Vagina (tissue), 2 donors: ENCODE measurements at regions not wholly inside any gene's neighbourhood (a gene's known extent, or its start where the extent isn't known, plus 50 kb on each side); places are given as distances from the start of the nearest gene placed in this dataset.

Experiments
- DNase-seq, 2 donors: peaks; one replicate each; pipeline ENCODE4 v3.0.0-alpha.2; 2017; ENCODE audit errors: extremely low spot score in 2 of 2
- H3K27ac ChIP-seq: fragments of 200-600 bp; sonication (generic); one replicate; pipeline ENCODE4 v1.5.1; 2019
- H3K27me3 ChIP-seq: fragments of 200-600 bp; sonication (generic); one replicate; pipeline ENCODE4 v1.5.1; 2019
- H3K36me3 ChIP-seq, 2 donors: fragments of 200-600 bp; sonication (generic); one replicate each; pipeline ENCODE4 v1.5.1; 2017 to 2019
- H3K4me1 ChIP-seq: fragments of 200-600 bp; sonication (generic); one replicate; pipeline ENCODE4 v1.5.1; 2019
- H3K4me3 ChIP-seq, 2 donors: fragments of 200-600 bp; sonication (generic); 1 replicate in 1 of 2; 2 replicates in 1 of 2; pipeline ENCODE4 v1.5.1; 2016 to 2019
- H3K9me3 ChIP-seq: fragments of 200-600 bp; sonication (generic); one replicate; pipeline ENCODE4 v1.5.1; 2019
- CTCF ChIP-seq, 3 experiments: fragments of 450-650 bp in 2 of 3; fragments of 200-600 bp in 1 of 3; sonication (generic) in 1 of 3; IDR thresholded peaks; one replicate each; pipeline ENCODE4 v1.5.1; 2017 to 2019; ENCODE audit warnings: antibody characterized with exemption in 3 of 3, mild to moderate bottlenecking in 2 of 3, moderate library complexity in 2 of 3
- POLR2A ChIP-seq, 2 donors: fragments of 450-650 bp; IDR thresholded peaks; one replicate each; pipeline ENCODE4 v1.6.1; 2017; ENCODE audit warnings: antibody characterized with exemption in 2 of 2, mild to moderate bottlenecking in 2 of 2, moderate library complexity in 2 of 2
- POLR2AphosphoS5 ChIP-seq, 2 donors: sonication (generic); formaldehyde crosslinking; IDR thresholded peaks; one replicate each; pipeline ENCODE4 v1.9.0; 2017; ENCODE audit warnings: antibody characterized with exemption in 2 of 2, mild to moderate bottlenecking in 2 of 2, low read depth in 1 of 2; ENCODE audit not compliant: insufficient read depth in 1 of 2
- intact Hi-C: fragments of 100-400 bp; cut with DNase I; formaldehyde crosslinking; loops from one replicate; pipeline ENCODE4 v1.15.1; 2023

- H3K27me3 ChIP-seq: no peaks in the 10 kb centered on the region
- no peak overlapping the region for H3K4me3 ChIP-seq
- H3K4me1 ChIP-seq: peaks cover 14% of the 10 kb centered on the region
- no peaks in the 10 kb centered on the region for H3K9me3 ChIP-seq
- H3K36me3 ChIP-seq: no peaks in the 10 kb centered on the region
- TF ChIP-seq POLR2AphosphoS5 (IDR thresholded peaks at IDR 0.05; ENCODE audit: insufficient read depth in 1 of 2, low read depth in 1 of 2): peak in 1 of 2 donors; percentile 18
- TF ChIP-seq POLR2A (IDR thresholded peaks at IDR 0.05): no peak
- peak overlapping the region; percentile 81 for H3K27ac ChIP-seq
- DNase-seq: no peak
- intact Hi-C loops: no loop called here
Measured at GRCh38 chr19:33904681-33905080, 108.0 kb downstream of the KCTD15 start.

DNA sequence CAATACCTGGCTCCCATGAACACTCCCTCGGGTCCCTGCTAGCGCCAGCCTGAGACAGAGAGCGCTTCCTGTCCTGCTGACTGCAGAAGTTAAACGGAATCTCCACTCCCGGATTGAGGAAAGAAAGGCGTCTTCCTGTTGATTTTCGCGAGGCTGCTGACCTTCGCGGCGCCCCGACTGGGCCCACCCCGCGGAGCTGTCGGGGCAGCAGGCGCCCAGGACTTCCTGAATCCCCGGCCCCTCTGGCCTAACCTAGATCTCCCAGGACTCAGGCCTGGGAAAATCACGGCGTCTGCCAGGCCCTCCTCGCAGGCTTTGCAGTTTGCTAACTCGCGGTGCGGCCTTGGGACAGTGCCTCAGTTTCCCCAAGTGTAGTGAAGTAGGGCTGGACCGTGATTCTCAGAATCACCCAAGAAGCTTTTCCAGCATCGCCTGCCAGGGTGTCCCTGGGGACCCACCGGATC, 108.8 kb downstream of the KCTD15 start:
- TF ChIP-seq POLR2AphosphoS5 (IDR thresholded peaks at IDR 0.05; ENCODE audit: insufficient read depth in 1 of 2, low read depth in 1 of 2) (no peak), CTCF (IDR thresholded peaks at IDR 0.05) (no peak), POLR2A (IDR thresholded peaks at IDR 0.05) (no peak)
- H3K9me3 ChIP-seq: no peaks in the 10 kb centered on the region
- H3K27me3 ChIP-seq: no peaks in the 10 kb centered on the region
- H3K4me3 ChIP-seq: peak overlapping the region; percentile 44 to 49
- peaks cover 14% of the 10 kb centered on the region for H3K4me1 ChIP-seq
- H3K36me3 ChIP-seq: no peaks in the 10 kb centered on the region
- intact Hi-C loops: no loop called here
- DNase-seq: no peak
- H3K27ac ChIP-seq: peak overlapping the region; percentile 81

DNA sequence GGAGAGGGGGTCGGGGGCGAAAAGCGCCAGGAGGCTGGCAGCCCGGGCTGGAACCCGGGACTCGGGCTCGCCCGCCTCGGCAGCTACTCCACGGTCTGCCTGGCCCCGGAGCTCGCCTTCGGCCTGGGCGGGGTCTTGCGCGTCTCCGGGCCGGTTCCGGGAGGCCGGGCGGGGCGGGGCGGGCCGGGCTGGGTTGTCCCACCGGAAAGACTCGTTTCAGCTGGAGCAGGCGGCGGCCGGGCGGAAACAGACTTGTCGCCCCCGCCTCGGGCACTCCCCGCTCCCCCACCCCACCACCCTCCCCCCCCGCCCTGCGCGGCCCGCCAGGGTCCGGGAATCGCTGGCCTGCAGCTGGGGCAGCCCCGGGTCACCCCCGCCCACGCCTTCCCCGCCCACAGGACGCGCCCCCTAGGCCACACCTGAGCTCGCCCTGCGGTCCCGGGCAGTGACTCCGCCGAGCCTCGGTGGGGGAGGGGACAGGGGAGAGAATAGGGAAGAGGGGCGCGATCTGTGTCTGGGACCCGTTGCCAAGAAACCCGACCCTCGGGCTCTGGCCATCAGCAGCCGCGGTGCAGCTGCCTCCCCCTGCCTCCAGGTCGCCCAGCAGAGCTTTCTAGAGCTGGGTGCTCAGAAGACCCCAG, 109.4 kb downstream of the KCTD15 start:
- Histone ChIP-seq H3K9me3 (no peaks in the 10 kb centered on the region), H3K27me3 (no peaks in the 10 kb centered on the region), H3K36me3 (no peaks in the 10 kb centered on the region), H3K4me3 (peak overlapping the region; percentile 44 to 49), H3K4me1 (peaks cover 14% of the 10 kb centered on the region), H3K27ac (peak overlapping the region; percentile 81)
- peak in 1 of 2 donors; percentile 64 for TF ChIP-seq POLR2AphosphoS5 (IDR thresholded peaks at IDR 0.05; ENCODE audit: insufficient read depth in 1 of 2, low read depth in 1 of 2)
- no peak for TF ChIP-seq POLR2A (IDR thresholded peaks at IDR 0.05)
- DNase-seq: no peak
- intact Hi-C loops: no loop called here

DNA sequence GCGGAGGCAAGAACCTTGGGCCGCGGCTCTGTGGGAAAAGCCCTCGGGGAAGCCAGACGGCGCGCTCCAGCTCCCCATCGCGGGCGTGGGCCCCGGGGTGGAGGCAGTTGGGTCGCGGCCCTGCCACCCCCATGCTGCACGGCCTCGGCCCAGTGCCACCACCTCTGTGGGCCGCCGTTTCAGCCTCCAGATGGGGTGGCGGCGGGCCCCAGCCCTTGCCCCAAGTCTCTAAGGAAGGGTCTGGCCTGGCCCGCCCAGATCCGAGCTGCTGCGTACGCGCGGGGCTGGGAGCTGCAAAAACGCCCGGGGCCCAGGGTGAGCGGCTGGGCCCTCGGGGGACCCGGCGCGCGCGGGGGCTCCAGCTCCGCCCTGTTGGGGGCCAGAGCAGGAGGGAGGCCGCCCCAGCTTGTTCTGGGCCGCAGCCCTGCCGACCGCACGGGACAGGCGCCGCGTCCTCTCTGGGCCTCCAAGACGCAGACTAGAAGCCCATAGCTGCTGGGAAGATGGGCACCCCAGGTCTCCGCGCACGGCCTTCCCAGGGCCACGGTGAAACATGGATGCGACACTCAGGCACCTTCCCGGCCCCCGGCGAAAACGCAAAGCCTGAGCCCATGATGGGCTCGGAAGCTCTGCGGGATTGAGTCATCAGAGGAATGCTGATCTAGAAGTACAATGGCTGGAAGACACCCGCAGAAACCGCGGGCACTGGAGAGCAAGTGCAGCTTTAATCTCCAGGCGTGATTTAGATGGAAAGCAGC, 110.1 kb downstream of the KCTD15 start:
- peak overlapping the region; percentile 81 for H3K27ac ChIP-seq
- H3K27me3 ChIP-seq: no peaks in the 10 kb centered on the region
- H3K9me3 ChIP-seq: no peaks in the 10 kb centered on the region
- H3K4me1 ChIP-seq: peaks cover 14% of the 10 kb centered on the region
- DNase-seq: no peak
- TF ChIP-seq POLR2A (IDR thresholded peaks at IDR 0.05): no peak
- TF ChIP-seq POLR2AphosphoS5 (IDR thresholded peaks at IDR 0.05; ENCODE audit: insufficient read depth in 1 of 2, low read depth in 1 of 2): peak in 1 of 2 donors; percentile 33
- no peaks in the 10 kb centered on the region for H3K36me3 ChIP-seq
- intact Hi-C loops: no loop called here
- H3K4me3 ChIP-seq: peak overlapping the region; percentile 44 to 49

DNA sequence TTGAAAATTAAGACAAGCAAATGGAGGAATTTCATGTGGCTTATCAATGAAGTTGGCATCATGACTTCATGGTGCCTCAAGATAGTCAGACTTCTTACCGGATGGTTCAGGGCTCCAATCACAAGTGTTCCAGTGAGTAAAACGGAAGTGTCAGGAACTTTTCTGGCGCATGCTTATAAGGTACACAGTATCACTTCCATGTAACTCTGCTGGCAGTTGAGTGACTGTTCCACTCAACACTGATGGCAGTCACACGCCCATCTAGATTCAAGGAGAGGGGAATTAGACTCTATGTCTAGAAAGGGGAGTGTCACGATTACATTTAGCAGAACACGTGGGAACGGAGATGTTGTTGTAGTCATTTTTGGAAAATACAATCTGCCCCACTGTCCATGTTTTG, 114.3 kb downstream of the KCTD15 start:
- peaks cover under 1% of the 10 kb centered on the region for H3K4me1 ChIP-seq
- no peak overlapping the region for H3K4me3 ChIP-seq
- intact Hi-C loops: no loop called here
- H3K27me3 ChIP-seq: no peaks in the 10 kb centered on the region
- no peaks in the 10 kb centered on the region for H3K36me3 ChIP-seq
- no peaks in the 10 kb centered on the region for H3K9me3 ChIP-seq
- no peak overlapping the region for H3K27ac ChIP-seq
- DNase-seq: no peak
- TF ChIP-seq POLR2A (IDR thresholded peaks at IDR 0.05): no peak
- TF ChIP-seq CTCF (IDR thresholded peaks at IDR 0.05): no peak
- no peak for TF ChIP-seq POLR2AphosphoS5 (IDR thresholded peaks at IDR 0.05; ENCODE audit: insufficient read depth in 1 of 2, low read depth in 1 of 2)

DNA sequence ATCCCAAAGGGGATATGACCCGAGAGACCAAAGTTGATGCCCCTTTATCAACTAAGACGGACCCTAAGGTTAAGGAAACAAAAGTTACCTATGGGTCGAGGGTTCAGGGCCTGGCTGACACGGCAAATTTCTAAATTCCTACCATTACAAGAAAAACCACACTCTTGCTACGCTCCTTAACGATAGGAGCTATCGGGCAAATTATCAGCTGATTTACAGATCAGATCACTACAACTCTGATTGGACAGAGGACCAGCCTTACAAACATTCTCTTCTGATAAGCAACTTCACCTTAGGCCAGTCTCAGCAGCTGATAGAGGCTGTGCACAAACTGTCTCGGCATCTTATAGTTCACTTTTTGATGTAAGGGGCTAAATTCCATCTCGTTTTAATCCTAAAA, 117.9 kb downstream of the KCTD15 start:
- H3K27ac ChIP-seq: no peak overlapping the region
- no peaks in the 10 kb centered on the region for H3K4me1 ChIP-seq
- intact Hi-C loops: no loop called here
- H3K27me3 ChIP-seq: no peaks in the 10 kb centered on the region
- DNase-seq: no peak
- no peaks in the 10 kb centered on the region for H3K9me3 ChIP-seq
- TF ChIP-seq CTCF (IDR thresholded peaks at IDR 0.05): no peak
- no peak for TF ChIP-seq POLR2A (IDR thresholded peaks at IDR 0.05)
- no peak for TF ChIP-seq POLR2AphosphoS5 (IDR thresholded peaks at IDR 0.05; ENCODE audit: insufficient read depth in 1 of 2, low read depth in 1 of 2)
- H3K4me3 ChIP-seq: no peak overlapping the region
- H3K36me3 ChIP-seq: no peaks in the 10 kb centered on the region
